H7 (cell line): ENCODE measurements at regions not wholly inside any gene's neighbourhood (a gene's known extent, or its start where the extent isn't known, plus 50 kb on each side); places are given as distances from the start of the nearest gene placed in this dataset.

Source experiments
- DNase-seq: peaks from one replicate; pipeline ENCODE4 v3.0.0; 2012
- H3K27me3 ChIP-seq: 2 replicates; pipeline ENCODE4 v1.6.0; 2011; ENCODE audit warnings: mild to moderate bottlenecking, low read length; ENCODE audit not compliant: control insufficient read depth, insufficient read depth
- H3K36me3 ChIP-seq: replicated peaks from 2 replicates; pipeline ENCODE4 v1.5.1; 2011; ENCODE audit warnings: low read length; ENCODE audit not compliant: control insufficient read depth, insufficient read depth
- H3K4me3 ChIP-seq: 2 replicates; pipeline ENCODE4 v1.5.1; 2011; ENCODE audit warnings: low read depth, mild to moderate bottlenecking, control low read depth, low read length, moderate library complexity; ENCODE audit not compliant: insufficient read depth

DNA sequence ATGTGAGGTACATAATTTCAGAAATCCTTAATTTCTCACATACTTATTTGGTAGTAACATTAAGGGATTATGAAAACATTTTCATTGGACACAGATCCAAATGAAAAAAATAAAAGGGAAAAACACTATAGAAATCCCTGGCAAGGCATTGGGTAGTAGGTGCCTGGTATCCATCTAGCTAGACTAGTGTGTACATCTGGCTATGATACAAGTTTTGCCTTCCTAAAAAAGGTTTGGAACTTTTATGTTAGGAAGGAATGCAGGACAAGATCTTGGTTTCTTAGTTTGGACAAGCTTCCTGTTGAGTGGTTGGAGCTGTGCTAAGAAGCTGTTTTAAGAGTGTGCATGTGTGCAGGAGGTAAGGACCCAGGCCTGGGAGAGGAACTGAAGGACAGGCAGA is 252.3 kb upstream of the GLI3 start:
- Histone ChIP-seq H3K4me3 (no peak overlapping the region), H3K27me3 (no peaks in the 10 kb centered on the region), H3K36me3 (no peaks in the 10 kb centered on the region)
- no peak for DNase-seq

DNA sequence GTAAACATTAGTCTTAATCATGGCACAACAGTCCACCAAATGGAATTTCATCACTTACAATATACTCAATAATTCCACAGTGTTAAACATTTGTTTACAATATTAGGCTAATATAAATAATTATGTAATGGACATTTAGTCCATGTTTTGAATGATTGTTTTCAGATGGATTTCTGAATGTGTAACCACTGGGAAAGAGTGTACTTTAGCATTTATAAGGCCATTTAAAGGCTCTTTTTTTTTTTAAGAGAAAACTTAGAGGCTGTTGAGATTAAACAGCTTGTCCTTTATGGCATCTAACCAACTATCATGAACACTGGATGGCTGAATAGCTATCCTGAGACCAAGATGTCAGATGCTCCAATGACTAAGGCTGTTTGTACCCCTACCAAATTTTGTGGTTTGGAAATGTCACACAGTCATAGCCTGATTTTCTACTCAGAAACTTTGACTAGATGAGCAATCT is 248.3 kb upstream of the GLI3 start:
- Histone ChIP-seq H3K27me3 (no peaks in the 10 kb centered on the region), H3K4me3 (no peak overlapping the region), H3K36me3 (no peaks in the 10 kb centered on the region)
- no peak for DNase-seq

DNA sequence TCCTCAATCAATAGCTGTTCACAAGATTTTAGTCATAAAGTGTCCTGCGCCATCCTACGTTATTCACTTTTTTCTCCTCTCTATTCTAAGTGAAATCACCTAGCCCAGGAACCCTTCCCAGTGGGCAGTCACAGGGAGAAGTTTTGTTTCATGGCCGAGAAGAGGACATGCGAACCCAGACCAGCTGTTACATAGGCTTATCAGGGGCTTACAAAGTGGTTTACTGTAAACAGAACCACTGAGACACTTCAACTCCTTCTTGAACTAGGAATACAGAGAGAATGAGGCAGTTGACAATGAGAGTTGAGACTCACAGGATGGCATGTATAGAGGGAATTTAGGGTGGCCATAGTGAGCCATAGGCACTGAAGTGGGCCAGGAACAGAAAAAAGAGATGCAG is 246.9 kb upstream of the GLI3 start:
- no peak overlapping the region for H3K4me3 ChIP-seq
- H3K36me3 ChIP-seq: no peaks in the 10 kb centered on the region
- no peak for DNase-seq
- no peaks in the 10 kb centered on the region for H3K27me3 ChIP-seq

DNA sequence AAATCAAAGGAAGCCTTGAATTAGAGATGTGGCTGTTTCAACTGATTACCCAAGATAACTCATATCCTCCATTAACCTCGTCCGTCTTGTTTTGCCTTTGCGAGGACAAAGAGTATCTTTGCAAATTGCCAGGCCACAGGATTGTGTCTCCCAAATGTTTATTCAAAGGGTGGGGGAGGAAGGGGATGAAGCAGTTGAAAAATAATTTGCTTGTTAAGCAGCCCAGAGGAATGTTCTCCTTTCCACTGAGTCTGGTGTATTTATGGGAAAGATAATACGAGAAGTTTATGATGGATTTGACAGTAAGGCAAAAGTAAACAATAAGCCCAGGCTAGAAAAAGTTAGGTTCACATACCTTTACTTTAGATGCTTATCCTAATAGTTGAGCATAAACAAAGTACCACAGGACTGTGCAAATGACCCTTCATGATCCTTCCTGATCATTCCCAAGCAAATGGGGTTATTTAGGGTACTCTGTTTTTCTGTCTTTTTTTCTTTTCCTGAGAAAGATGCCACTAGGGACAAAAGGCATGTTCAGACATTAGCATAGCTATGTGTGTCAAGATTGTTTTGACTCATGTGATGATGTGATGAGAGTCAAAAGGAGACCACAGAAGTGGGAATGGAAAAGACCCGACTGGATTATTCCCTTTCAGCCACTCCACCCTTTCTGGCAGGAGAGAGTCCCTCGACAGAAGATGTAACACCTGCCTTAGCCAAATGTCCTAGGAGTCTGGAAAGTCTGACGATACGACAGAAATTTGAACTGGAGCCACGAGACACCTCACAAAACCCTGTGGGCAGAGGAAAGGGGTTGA is 243.0 kb upstream of the GLI3 start:
- no peaks in the 10 kb centered on the region for H3K27me3 ChIP-seq
- DNase-seq: no peak
- H3K36me3 ChIP-seq: no peaks in the 10 kb centered on the region

DNA sequence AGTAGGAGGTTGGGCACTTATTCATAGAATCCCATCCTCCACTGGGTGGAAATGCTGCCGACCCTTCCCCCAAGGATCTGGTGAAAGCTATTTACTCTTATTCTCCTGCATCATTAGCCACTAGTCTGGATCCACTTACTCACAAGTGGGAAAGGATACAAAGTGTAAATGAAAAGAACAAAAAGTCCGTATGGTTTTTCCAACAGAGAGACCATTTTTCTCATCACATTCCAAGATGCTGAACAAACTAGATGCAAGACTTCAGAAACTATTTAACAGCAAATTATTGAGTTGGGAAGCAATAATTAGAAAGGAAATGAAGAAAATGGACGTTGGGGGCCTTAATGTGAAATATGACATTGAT is 242.4 kb upstream of the GLI3 start:
- Histone ChIP-seq H3K27me3 (no peaks in the 10 kb centered on the region), H3K36me3 (no peaks in the 10 kb centered on the region), H3K4me3 (no peak overlapping the region)
- no peak for DNase-seq

More for the DNA sequence above, 243.0 kb upstream of the GLI3 start:
- H3K4me3 ChIP-seq: no peak overlapping the region

DNA sequence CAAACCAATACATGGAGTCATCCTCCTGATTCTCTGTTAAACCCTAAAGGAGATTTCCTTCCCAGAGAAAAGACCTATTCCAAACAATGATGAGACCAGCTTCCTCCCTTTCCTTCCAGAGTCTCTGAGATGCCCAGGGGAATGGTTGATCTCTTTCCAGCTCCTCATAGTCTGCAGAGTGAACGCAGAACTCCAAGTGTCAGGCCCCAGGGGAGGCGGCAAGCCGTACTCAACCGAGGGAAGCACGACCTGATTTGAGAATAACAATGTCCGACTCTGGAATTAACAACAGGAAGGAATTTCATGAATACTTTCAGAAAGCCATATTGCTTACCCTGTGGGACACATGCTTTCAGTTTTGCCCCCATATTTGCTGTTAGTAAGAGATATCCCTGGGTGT is 241.7 kb upstream of the GLI3 start:
- Histone ChIP-seq H3K27me3 (no peaks in the 10 kb centered on the region), H3K4me3 (no peak overlapping the region), H3K36me3 (no peaks in the 10 kb centered on the region)
- no peak for DNase-seq

DNA sequence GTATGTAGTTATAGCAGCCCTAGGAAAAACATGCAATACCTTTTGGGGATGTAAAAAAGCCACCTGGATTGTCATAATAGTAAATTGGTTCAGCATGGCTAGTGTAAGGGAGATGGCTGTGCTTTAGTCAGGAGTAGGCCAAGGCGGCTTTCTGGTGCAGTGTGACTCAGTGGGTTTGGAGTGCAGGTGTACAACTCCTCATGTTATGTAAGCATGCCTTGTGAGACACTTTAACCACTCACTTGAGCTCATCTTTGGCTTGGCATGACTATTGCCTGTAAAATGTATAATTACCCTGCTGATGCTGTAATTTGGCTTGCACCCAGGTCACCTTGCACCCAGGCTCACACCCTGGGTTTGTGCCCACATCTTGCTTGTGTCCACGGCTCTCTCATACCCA is 239.2 kb upstream of the GLI3 start:
- DNase-seq: no peak
- no peaks in the 10 kb centered on the region for H3K36me3 ChIP-seq
- H3K27me3 ChIP-seq: no peaks in the 10 kb centered on the region
- no peak overlapping the region for H3K4me3 ChIP-seq

DNA sequence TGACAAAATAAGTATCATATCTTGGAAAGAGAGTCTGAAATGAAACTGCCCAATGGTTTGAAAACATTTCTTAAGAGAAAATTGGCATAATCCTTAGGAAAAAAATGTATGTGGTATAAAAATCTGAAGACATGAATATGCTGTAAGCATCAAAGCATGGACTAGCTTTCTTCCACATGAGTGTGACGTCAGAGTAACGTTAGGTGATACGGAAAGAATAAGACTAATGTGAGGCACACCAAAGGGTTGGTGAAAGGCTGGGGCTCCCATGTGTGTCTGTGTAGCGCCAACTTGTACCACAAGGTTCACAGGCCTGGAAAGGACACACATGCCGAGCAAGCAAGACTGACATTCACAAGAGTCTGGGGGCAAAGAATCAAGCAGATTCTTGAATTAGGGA is 238.1 kb upstream of the GLI3 start:
- Histone ChIP-seq H3K36me3 (no peaks in the 10 kb centered on the region), H3K4me3 (no peak overlapping the region), H3K27me3 (no peaks in the 10 kb centered on the region)
- no peak for DNase-seq

DNA sequence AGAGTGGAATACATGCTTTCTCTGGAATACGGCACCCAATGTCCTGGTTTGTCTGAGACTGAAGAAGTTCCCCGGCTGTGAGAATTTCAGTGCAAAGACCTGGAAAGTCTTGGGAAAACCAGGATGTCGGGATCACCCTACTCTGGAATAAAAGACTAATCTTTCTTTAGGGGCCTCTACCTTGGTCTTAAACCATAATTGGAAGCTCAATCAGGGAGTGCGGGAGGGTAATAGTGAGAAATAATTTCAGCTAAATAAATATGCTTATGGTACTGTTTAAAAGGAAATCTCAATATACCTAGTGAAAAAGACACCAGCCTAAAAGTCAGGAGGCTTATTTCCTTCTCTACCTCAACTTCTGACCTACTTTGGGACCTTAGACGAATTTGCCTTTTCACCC is 236.1 kb upstream of the GLI3 start:
- Histone ChIP-seq H3K36me3 (no peaks in the 10 kb centered on the region), H3K27me3 (no peaks in the 10 kb centered on the region), H3K4me3 (no peak overlapping the region)
- DNase-seq: no peak

DNA sequence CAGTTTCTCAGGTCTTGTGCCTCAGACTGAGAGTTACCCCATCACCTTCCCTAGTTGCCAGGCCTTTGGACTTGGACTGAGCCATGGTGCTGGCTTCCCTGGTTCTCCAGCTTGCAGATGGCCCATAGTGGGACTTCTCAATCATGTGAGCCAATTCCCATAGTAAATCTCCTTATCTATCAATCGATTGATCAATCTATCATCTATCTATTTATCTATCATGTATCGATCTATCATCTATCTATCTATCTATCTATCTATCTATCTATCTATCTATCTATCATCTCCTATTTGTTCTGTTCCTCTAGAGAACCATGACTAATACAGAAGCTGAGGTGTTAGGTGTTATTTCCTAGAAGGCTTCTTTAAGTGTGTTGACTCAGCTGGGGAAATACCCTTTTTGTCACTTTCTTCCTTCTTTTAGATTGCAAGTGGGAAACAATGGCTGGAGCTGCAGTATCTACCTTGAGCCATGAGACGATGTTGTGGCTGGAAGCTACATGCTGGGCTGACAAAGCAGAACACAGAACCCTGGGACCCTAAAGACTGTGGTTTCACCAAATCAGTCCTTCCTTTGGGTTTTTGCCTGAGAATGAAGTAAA is 234.7 kb upstream of the GLI3 start:
- H3K4me3 ChIP-seq: no peak overlapping the region

DNA sequence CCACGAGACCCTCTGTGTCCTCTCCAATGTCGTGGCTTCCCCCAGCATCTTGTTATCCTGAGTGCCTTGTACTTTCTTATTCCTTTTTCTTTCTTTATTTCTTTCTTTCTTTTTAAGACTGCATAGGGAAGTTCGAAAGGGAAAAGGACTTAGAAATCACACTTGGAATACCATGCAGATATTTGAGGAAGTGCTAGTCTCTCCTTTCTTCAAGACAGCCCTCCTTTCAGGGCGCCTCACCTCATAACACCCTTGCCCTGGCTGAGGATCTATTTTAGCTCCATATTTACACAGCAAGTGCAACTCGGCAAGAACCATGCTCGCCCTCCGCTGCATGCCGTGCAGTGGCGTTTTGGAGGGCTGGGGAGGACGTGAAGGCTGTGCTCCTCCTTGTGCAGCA is 232.3 kb upstream of the GLI3 start:
- no peak for DNase-seq

More for the DNA sequence above, 234.7 kb upstream of the GLI3 start:
- H3K27me3 ChIP-seq: no peaks in the 10 kb centered on the region
- DNase-seq: no peak
- no peaks in the 10 kb centered on the region for H3K36me3 ChIP-seq

DNA sequence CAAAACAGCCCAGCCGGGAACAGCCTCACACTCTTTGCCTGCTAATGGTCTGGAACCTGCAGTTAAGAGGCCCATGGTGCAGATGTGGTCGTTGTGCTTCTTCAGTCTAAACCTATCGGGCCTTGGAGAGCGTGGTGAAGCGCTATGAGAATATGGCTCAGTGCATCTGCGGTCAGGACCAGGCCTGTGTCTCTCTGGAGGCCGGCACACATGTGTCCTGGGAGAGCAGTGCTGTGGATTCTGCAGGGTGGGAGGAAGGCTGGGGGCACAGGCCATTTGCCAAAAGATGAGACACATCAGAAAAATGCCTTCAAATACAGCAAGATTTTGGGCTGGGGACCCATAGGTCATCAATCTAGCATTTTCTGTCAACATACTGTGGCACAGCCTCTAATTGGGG is 231.5 kb upstream of the GLI3 start:
- Histone ChIP-seq H3K27me3 (no peaks in the 10 kb centered on the region), H3K4me3 (no peak overlapping the region), H3K36me3 (no peaks in the 10 kb centered on the region)
- no peak for DNase-seq

More for the DNA sequence above, 232.3 kb upstream of the GLI3 start:
- H3K4me3 ChIP-seq: no peak overlapping the region
- H3K27me3 ChIP-seq: no peaks in the 10 kb centered on the region
- H3K36me3 ChIP-seq: no peaks in the 10 kb centered on the region

DNA sequence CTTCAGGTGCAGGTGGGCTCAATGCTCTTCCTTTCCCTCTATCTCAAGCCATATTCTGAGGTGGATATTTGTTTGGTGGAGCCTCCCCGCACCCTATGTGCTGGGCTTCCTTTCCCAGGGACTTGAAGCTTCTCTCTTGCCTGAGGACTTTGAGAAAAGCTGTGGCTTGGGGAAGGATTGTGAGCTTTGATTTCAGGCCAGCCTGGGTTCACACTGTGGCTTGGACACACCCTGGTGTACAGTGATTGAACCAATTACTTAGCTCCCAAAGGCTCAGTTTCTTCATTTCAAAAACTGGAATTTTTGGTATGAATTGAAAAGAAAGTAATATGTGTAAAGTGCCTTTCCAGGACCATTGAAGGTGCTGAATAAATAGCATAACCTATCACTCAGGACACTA is 224.5 kb upstream of the GLI3 start:
- Histone ChIP-seq H3K36me3 (no peaks in the 10 kb centered on the region), H3K27me3 (no peaks in the 10 kb centered on the region), H3K4me3 (no peak overlapping the region)
- DNase-seq: no peak

DNA sequence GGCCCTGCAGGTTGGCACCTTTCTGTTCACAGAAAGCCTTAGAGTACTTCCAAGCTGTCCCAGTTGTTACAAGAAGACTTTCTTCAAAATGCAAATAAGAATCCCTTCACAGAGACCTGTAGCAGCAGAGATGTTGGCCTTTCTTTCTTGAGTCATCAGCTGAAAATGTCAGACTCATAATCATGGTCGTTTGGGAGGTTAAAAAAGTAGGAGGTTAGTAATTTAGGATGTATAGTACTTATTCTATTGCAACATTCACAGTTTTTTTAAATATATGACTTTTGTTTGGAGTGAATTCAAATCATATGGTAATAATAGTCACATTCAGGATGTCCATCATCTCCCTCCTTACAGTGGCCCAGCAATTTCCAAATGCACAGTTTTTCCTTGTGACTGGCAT is 223.9 kb upstream of the GLI3 start:
- Histone ChIP-seq H3K4me3 (no peak overlapping the region), H3K36me3 (no peaks in the 10 kb centered on the region), H3K27me3 (no peaks in the 10 kb centered on the region)
- DNase-seq: no peak

DNA sequence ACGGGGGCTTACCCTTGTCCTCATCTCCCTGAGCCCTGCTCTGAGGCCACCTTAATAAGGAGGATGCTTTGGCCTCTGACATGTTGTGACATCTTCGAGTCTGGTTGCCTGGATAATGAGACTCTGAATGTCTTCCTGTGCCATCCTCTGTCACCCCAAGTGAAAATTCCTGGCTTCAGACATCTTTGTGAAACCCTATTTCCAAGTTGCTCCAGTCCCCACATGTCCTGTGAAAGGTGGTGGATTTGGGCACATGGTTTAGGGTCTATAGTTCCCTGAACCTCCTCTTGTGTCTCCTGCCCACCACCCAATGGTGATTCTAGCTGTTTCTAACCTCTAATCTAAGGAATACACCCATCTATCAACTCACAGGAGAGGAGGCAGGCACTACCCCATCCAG is 223.1 kb upstream of the GLI3 start:
- DNase-seq: no peak

More for the DNA sequence above, 223.1 kb upstream of the GLI3 start:
- no peaks in the 10 kb centered on the region for H3K27me3 ChIP-seq
- H3K36me3 ChIP-seq: no peaks in the 10 kb centered on the region
- no peak overlapping the region for H3K4me3 ChIP-seq
